Thyroid gland (tissue), 4 donors: ENCODE measurements at regions not wholly inside any gene's neighbourhood (a gene's known extent, or its start where the extent isn't known, plus 50 kb on each side); places are given as distances from the start of the nearest gene placed in this dataset.

Source experiments
- DNase-seq, 2 donors: peaks; one replicate each; pipeline ENCODE4 v3.0.0-alpha.2; 2019
- H3K27ac ChIP-seq, 3 donors: fragments of 200-600 bp; sonication (generic); 1 replicate in 2 of 3; 2 replicates in 1 of 3; pipeline ENCODE4 v1.5.1; 2016 to 2019; ENCODE audit warnings: mild to moderate bottlenecking in 1 of 3, moderate library complexity in 1 of 3
- H3K27me3 ChIP-seq: fragments of 200-600 bp; sonication (generic); one replicate; pipeline ENCODE4 v1.5.1; 2019
- H3K36me3 ChIP-seq, 2 donors: fragments of 200-600 bp; sonication (generic); one replicate each; pipeline ENCODE4 v1.5.1; 2016 to 2019
- H3K4me1 ChIP-seq, 2 donors: fragments of 200-600 bp; sonication (generic); one replicate each; pipeline ENCODE4 v1.5.1; 2017 to 2019
- H3K4me3 ChIP-seq, 3 donors: fragments of 200-600 bp; sonication (generic); replicated peaks in 1 of 3; 1 replicate in 2 of 3; 2 replicates in 1 of 3; pipeline ENCODE4 v1.5.1; 2016; ENCODE audit warnings: mild to moderate bottlenecking in 1 of 3
- H3K9me3 ChIP-seq: fragments of 200-600 bp; sonication (generic); one replicate; pipeline ENCODE4 v1.5.1; 2017
- POLR2A ChIP-seq, 2 donors: fragments of 450-650 bp; IDR thresholded peaks; one replicate each; pipeline ENCODE4 v1.6.1; 2017; ENCODE audit warnings: antibody characterized with exemption in 2 of 2, mild to moderate bottlenecking in 2 of 2, moderate library complexity in 1 of 2
- WGBS, 2 donors: methylation state at CpG; one replicate each; pipeline ENCODE4 v1.1.5; 2017; 5-methylcytosine and 5-hydroxymethylcytosine counted together
- intact Hi-C: fragments of 100-400 bp; cut with DNase I; formaldehyde crosslinking; loops from one replicate; pipeline ENCODE4 v1.15.1; 2023
- TF ChIP-seq, protein P1 (sequence below), 6 experiments: fragments of 200-600 bp in 3 of 6; fragments of 450-650 bp in 3 of 6; sonication (generic) in 3 of 6; IDR thresholded peaks; one replicate each; pipeline ENCODE4 v1.5.1; 2016 to 2019; ENCODE audit warnings: antibody characterized with exemption in 6 of 6, mild to moderate bottlenecking in 2 of 6, inconsistent platforms in 1 of 6, moderate library complexity in 1 of 6

DNA sequence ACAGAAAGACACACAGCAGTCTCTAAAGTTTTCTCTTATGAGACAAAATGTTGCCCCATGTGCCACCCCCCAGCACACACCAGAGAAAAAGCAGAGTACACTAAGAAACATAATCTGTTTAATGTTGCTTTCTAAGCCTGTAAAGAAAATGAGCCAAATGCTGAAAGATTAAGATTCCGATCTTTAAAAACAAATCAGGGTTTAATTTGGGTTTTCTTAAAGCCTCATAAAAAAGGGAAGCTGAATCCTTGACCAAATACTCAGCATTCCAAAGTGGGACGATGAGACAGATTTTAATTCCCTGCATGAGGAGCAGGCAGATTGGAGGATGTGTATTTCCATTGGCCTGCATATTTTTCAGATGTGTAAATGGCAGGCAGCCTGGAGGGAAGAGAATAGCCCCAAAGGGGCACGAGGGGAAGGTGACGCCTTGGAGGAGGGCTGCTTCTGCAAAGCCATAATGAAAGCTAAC lies 118.4 kb downstream of the COPRS start:
- H3K27ac ChIP-seq, result no peak overlapping the region
- H3K9me3 ChIP-seq, result no peaks in the 10 kb centered on the region
- H3K4me3 ChIP-seq, result no peak overlapping the region
- no peak for TF ChIP-seq POLR2A (IDR thresholded peaks at IDR 0.05)
- TF ChIP-seq, protein P1, sequence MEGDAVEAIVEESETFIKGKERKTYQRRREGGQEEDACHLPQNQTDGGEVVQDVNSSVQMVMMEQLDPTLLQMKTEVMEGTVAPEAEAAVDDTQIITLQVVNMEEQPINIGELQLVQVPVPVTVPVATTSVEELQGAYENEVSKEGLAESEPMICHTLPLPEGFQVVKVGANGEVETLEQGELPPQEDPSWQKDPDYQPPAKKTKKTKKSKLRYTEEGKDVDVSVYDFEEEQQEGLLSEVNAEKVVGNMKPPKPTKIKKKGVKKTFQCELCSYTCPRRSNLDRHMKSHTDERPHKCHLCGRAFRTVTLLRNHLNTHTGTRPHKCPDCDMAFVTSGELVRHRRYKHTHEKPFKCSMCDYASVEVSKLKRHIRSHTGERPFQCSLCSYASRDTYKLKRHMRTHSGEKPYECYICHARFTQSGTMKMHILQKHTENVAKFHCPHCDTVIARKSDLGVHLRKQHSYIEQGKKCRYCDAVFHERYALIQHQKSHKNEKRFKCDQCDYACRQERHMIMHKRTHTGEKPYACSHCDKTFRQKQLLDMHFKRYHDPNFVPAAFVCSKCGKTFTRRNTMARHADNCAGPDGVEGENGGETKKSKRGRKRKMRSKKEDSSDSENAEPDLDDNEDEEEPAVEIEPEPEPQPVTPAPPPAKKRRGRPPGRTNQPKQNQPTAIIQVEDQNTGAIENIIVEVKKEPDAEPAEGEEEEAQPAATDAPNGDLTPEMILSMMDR (IDR thresholded peaks at IDR 0.05), result no peak
- no peaks in the 10 kb centered on the region for H3K36me3 ChIP-seq
- no peaks in the 10 kb centered on the region for H3K27me3 ChIP-seq
- no peak for DNase-seq
- no peaks in the 10 kb centered on the region for H3K4me1 ChIP-seq
- intact Hi-C loops, result no loop called here
- WGBS, 2 donors, result 56 to 58% methylated on average over 4 of the region's 4 CpGs

DNA sequence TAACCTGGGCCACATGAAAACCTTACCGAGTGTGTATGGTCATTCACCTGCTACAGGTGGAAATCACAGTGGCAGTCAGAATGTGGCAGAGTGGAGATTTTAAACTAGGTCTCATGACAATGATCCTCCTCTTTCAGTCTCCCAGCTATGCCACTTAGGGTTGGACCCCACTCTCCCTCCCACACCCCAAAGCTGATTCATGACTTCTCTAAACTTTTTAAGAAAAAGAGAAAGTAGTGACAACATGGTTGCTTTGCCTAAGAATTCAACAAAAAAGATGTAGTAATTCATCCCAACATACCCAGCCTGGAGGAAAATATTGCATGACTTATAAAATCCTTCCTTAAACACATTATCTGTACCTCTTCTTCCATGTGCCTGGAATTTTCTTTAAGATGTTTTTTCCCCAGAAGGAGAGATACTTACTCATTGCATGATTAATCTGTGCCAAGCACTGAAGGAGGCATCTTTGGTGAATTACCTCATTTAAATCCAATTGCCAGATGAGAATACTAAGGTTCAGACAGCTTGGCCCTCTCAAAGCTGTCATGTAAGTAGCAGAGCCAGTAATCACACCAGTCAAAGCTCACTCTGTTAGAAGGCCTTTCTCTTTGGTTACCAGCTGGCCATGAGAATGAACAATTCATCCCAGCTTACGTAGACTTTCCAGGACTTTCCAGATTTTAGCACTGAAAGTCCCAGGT lies 119.9 kb downstream of the COPRS start:
- H3K27ac ChIP-seq, result no peak overlapping the region
- DNase-seq, result no peak
- H3K9me3 ChIP-seq, result no peaks in the 10 kb centered on the region
- no peaks in the 10 kb centered on the region for H3K4me1 ChIP-seq
- no peaks in the 10 kb centered on the region for H3K27me3 ChIP-seq
- TF ChIP-seq, protein P1 (IDR thresholded peaks at IDR 0.05), result no peak
- TF ChIP-seq POLR2A (IDR thresholded peaks at IDR 0.05), result no peak
- no peaks in the 10 kb centered on the region for H3K36me3 ChIP-seq
- WGBS, 2 donors, result 68 to 88% methylated on average over 2 of the region's 2 CpGs
- H3K4me3 ChIP-seq, result no peak overlapping the region
- intact Hi-C loops, result no loop called here

DNA sequence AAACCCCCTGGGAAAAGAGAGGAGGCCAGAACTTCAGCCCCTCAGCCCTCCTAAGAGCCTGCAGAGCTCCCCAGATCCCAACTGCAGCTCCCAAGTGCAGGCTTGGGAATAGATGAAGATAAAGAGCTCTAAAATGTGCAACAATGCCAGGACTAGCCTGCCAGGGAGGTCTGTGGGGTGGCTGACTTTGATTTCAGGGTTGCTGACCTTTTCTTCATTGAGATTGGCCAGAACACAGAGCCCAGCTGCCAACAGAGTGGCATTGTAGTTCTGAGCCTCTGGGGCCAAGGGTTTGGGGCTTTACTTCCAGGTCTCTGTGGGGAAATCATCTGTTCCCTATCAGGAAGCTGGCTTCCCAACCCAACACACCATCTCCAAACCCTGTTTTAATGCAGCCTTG lies 120.6 kb downstream of the COPRS start:
- H3K36me3 ChIP-seq, result no peaks in the 10 kb centered on the region
- no peak overlapping the region for H3K4me3 ChIP-seq
- H3K9me3 ChIP-seq, result no peaks in the 10 kb centered on the region
- no peaks in the 10 kb centered on the region for H3K4me1 ChIP-seq
- no peak for TF ChIP-seq POLR2A (IDR thresholded peaks at IDR 0.05)
- TF ChIP-seq, protein P1 (IDR thresholded peaks at IDR 0.05), result no peak
- no peak for DNase-seq
- no peaks in the 10 kb centered on the region for H3K27me3 ChIP-seq
- no peak overlapping the region for H3K27ac ChIP-seq
- intact Hi-C loops, result no loop called here

DNA sequence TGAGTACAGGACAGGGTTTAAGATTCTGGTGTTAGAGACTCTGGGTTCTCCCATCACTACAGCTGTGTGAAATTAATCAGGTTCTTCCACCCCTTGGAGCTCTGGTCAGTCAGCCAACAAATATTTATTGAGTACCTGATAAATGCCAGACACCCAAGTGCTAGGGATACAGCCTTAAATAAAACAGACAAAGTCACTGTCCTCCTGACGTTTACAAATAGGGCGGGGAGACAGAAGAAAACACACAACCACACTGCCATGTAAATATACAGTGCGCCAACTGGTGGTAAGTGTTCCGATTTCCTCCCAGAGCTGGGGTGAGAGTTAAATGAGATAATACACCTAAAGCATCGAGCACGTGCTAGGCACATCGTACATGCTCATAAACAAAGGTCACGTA lies 121.0 kb downstream of the COPRS start:
- intact Hi-C loops, result no loop called here
- WGBS, 2 donors, result 79 to 81% methylated on average over 8 of the region's 8 CpGs
- no peak overlapping the region for H3K27ac ChIP-seq
- H3K4me3 ChIP-seq, result no peak overlapping the region
- no peaks in the 10 kb centered on the region for H3K27me3 ChIP-seq
- no peak for DNase-seq
- no peaks in the 10 kb centered on the region for H3K36me3 ChIP-seq
- H3K9me3 ChIP-seq, result no peaks in the 10 kb centered on the region
- TF ChIP-seq, protein P1 (IDR thresholded peaks at IDR 0.05), result no peak
- TF ChIP-seq POLR2A (IDR thresholded peaks at IDR 0.05), result no peak
- H3K4me1 ChIP-seq, result no peaks in the 10 kb centered on the region

DNA sequence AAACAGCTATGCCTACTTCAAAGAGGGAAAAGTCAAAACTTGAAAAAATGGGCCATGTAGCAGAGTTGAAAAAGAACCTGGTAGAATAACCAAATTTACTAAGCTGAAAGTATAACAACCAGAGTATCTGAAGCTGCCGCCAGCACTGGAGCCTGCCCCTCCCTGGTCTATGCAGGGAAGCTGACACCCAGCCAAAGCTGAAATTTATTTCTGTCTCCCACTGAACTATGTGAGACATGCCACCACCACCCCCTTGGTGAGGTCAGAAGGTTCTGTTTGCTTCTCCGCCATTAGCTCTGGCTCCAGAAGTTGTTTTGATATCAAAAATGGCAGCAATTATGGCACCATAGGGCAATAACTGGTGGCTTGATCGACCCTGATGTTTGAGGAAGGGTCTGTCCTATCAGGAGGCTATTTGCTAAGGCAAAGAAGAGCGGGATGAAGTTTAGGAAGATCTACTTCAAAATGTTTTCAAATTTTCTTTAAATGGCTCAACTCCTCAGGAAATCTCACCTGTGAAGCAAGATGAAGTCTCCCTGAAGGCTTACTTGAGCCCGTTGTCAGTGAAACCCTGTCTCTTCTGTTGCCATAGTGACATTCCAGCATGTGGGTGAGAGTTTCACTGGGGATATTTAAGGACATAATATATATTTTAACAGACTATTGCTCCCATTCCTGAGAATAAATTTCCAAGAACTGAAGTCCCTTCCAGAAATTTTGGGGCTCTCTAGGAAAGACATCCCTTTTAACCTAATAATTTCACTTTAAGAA lies 122.0 kb downstream of the COPRS start:
- intact Hi-C loops, result no loop called here
- 81 to 82% methylated on average over 5 of the region's 5 CpGs for WGBS, 2 donors

More for the DNA sequence above, 122.0 kb downstream of the COPRS start:
- H3K4me3 ChIP-seq, result no peak overlapping the region
- H3K36me3 ChIP-seq, result no peaks in the 10 kb centered on the region
- no peak overlapping the region for H3K27ac ChIP-seq
- TF ChIP-seq POLR2A (IDR thresholded peaks at IDR 0.05), result no peak
- TF ChIP-seq, protein P1 (IDR thresholded peaks at IDR 0.05), result no peak
- H3K9me3 ChIP-seq, result no peaks in the 10 kb centered on the region
- no peaks in the 10 kb centered on the region for H3K4me1 ChIP-seq
- no peaks in the 10 kb centered on the region for H3K27me3 ChIP-seq
- no peak for DNase-seq
